ENCODE measurements at regions not wholly inside any gene's neighbourhood (a gene's known extent, or its start where the extent isn't known, plus 50 kb on each side); places are given as distances from the start of the nearest gene placed in this dataset.

- peak overlapping the region; percentile 8 to 63 (median 56) for H3K27ac ChIP-seq
- TF ChIP-seq EP300 (IDR thresholded peaks at IDR 0.05; ENCODE audit: low read depth) (no peak), POLR2AphosphoS5 (IDR thresholded peaks at IDR 0.05) (no peak), CTCF (IDR thresholded peaks at IDR 0.05) (no peak), POLR2A (IDR thresholded peaks at IDR 0.05) (no peak)
- 17 to 46% methylated on average over 3 of the region's 3 CpGs for WGBS, 2 donors (ENCODE audit: low coverage in 1 of 2)
- H3K27me3 ChIP-seq = no peaks in the 10 kb centered on the region
- H3K4me3 ChIP-seq = no peak overlapping the region
- intact Hi-C loops (cut with DNase I; ENCODE audit: low total_unique reads) (no loop called here), in situ Hi-C loops (cut with MboI; ENCODE audit: low pct_ligation_motif_present in 1 of 4, low pct_unique_long_range_greater_than_20kb in 1 of 4, low sequenced_read_pairs in 3 of 4) (no loop called here)
- peak; percentile 45 for DNase-seq
- peaks cover 0 to 20% (median 9%) of the 10 kb centered on the region in 4 donors for H3K4me1 ChIP-seq
- H3K36me3 ChIP-seq = no peaks in the 10 kb centered on the region
- H3K9me3 ChIP-seq = no peaks in the 10 kb centered on the region
These were observed 87.0 kb upstream of the ATP1B1 start for GRCh38 chr1:169019419-169020058.

GRCh38 chr1:169020684-169021083 is 85.8 kb upstream of the ATP1B1 start:
- Histone ChIP-seq H3K27me3 (no peaks in the 10 kb centered on the region), H3K27ac (no peak overlapping the region), H3K9me3 (no peaks in the 10 kb centered on the region), H3K36me3 (no peaks in the 10 kb centered on the region), H3K4me3 (no peak overlapping the region), H3K4me1 (peaks cover 0 to 20% (median 12%) of the 10 kb centered on the region in 4 donors)
- DNase-seq = no peak
- intact Hi-C loops (cut with DNase I; ENCODE audit: low total_unique reads) = no loop called here
- TF ChIP-seq POLR2A (IDR thresholded peaks at IDR 0.05) (no peak), CTCF (IDR thresholded peaks at IDR 0.05) (no peak), EP300 (IDR thresholded peaks at IDR 0.05; ENCODE audit: low read depth) (no peak), POLR2AphosphoS5 (IDR thresholded peaks at IDR 0.05) (no peak)
- in situ Hi-C loops (cut with MboI; ENCODE audit: low pct_ligation_motif_present in 1 of 4, low pct_unique_long_range_greater_than_20kb in 1 of 4, low sequenced_read_pairs in 3 of 4) = no loop called here

GRCh38 chr1:169022648-169023047 is 83.8 kb upstream of the ATP1B1 start:
- no peaks in the 10 kb centered on the region for H3K36me3 ChIP-seq
- no peak for TF ChIP-seq POLR2AphosphoS5 (IDR thresholded peaks at IDR 0.05)
- TF ChIP-seq EP300 (IDR thresholded peaks at IDR 0.05; ENCODE audit: low read depth) = no peak
- TF ChIP-seq CTCF (IDR thresholded peaks at IDR 0.05) = no peak
- no peak for TF ChIP-seq POLR2A (IDR thresholded peaks at IDR 0.05)
- no peaks in the 10 kb centered on the region for H3K9me3 ChIP-seq
- whole genome bisulfite sequencing, 2 donors (ENCODE audit: low coverage in 1 of 2) = 100% methylated on average over 1 of the region's 1 CpG
- intact Hi-C loops (cut with DNase I; ENCODE audit: low total_unique reads) = no loop called here
- H3K27me3 ChIP-seq = no peaks in the 10 kb centered on the region
- in situ Hi-C loops (cut with MboI; ENCODE audit: low pct_ligation_motif_present in 1 of 4, low pct_unique_long_range_greater_than_20kb in 1 of 4, low sequenced_read_pairs in 3 of 4) = no loop called here
- no peak for DNase-seq
- H3K27ac ChIP-seq = no peak overlapping the region
- no peak overlapping the region for H3K4me3 ChIP-seq
- H3K4me1 ChIP-seq = peaks cover 0 to 20% (median 12%) of the 10 kb centered on the region in 4 donors

GRCh38 chr1:169024255-169024654 is 82.2 kb upstream of the ATP1B1 start:
- no peak overlapping the region for H3K27ac ChIP-seq
- no peaks in the 10 kb centered on the region for H3K36me3 ChIP-seq
- no peak for TF ChIP-seq POLR2A (IDR thresholded peaks at IDR 0.05)
- no peak for TF ChIP-seq POLR2AphosphoS5 (IDR thresholded peaks at IDR 0.05)
- no peak for TF ChIP-seq CTCF (IDR thresholded peaks at IDR 0.05)
- TF ChIP-seq EP300 (IDR thresholded peaks at IDR 0.05; ENCODE audit: low read depth) = no peak
- intact Hi-C loops (cut with DNase I; ENCODE audit: low total_unique reads) = no loop called here
- no peaks in the 10 kb centered on the region for H3K9me3 ChIP-seq
- no peak for DNase-seq
- H3K27me3 ChIP-seq = no peaks in the 10 kb centered on the region
- H3K4me1 ChIP-seq = peaks cover 0 to 13% (median 2%) of the 10 kb centered on the region in 4 donors
- in situ Hi-C loops (cut with MboI; ENCODE audit: low pct_ligation_motif_present in 1 of 4, low pct_unique_long_range_greater_than_20kb in 1 of 4, low sequenced_read_pairs in 3 of 4) = no loop called here
- H3K4me3 ChIP-seq = no peak overlapping the region

All from transverse colon (tissue), 4 donors.